Ectodermal cell (in vitro differentiated cells): ENCODE measurements at regions not wholly inside any gene's neighbourhood (a gene's known extent, or its start where the extent isn't known, plus 50 kb on each side); places are given as distances from the start of the nearest gene placed in this dataset.
"Not testable (repeated sequence)": the region's sequence is repeated elsewhere in the genome, so short reads cannot be mapped to it uniquely, and the experiment has no call there.

Experiments
- H3K27ac ChIP-seq: 2 replicates; pipeline ENCODE4 v1.7.0; 2013; ENCODE audit warnings: mild to moderate bottlenecking, low read depth, low read length; ENCODE audit not compliant: insufficient read depth, poor library complexity, severe bottlenecking
- H3K27me3 ChIP-seq: 2 replicates; pipeline ENCODE4 v1.7.0; 2013; ENCODE audit warnings: mild to moderate bottlenecking, low read length; ENCODE audit not compliant: insufficient read depth, control insufficient read depth, poor library complexity, severe bottlenecking
- H3K36me3 ChIP-seq: one replicate; pipeline ENCODE4 v1.7.0; 2013; ENCODE audit warnings: low read length; ENCODE audit not compliant: control insufficient read depth, insufficient read depth
- H3K4me1 ChIP-seq: one replicate; pipeline ENCODE4 v1.7.0; 2013; ENCODE audit warnings: low read length; ENCODE audit not compliant: control insufficient read depth, insufficient read depth
- H3K4me3 ChIP-seq: 2 replicates; pipeline ENCODE4 v1.7.0; 2013; ENCODE audit warnings: low read depth, low read length, control low read depth; ENCODE audit not compliant: insufficient read depth
- H3K9me3 ChIP-seq: 2 replicates; pipeline ENCODE4 v1.7.0; 2013; ENCODE audit warnings: mild to moderate bottlenecking, low read length, moderate library complexity; ENCODE audit not compliant: control insufficient read depth
- WGBS, 2 experiments: methylation state at CpG; one replicate each; pipeline ENCODE4 v1.1.7; 2013; ENCODE audit warnings: missing lambda C conversion rate in 2 of 2; 5-methylcytosine and 5-hydroxymethylcytosine counted together

GRCh38 chr18:11495441-11495840, 114.0 kb upstream of the SLC35G4 start:
- no peak overlapping the region for H3K27ac ChIP-seq
- H3K27me3 ChIP-seq = no peaks in the 10 kb centered on the region
- WGBS, 2 experiments = 93 to 95% methylated on average over 6 of the region's 6 CpGs
- H3K9me3 ChIP-seq = no peaks in the 10 kb centered on the region
- H3K4me3 ChIP-seq = no peak overlapping the region
- H3K36me3 ChIP-seq = no peaks in the 10 kb centered on the region
- H3K4me1 ChIP-seq = no peaks in the 10 kb centered on the region

- H3K4me3 ChIP-seq = no peak overlapping the region
- no peaks in the 10 kb centered on the region for H3K27me3 ChIP-seq
- H3K27ac ChIP-seq = no peak overlapping the region
- no peaks in the 10 kb centered on the region for H3K4me1 ChIP-seq
- no peaks in the 10 kb centered on the region for H3K36me3 ChIP-seq
- no peaks in the 10 kb centered on the region for H3K9me3 ChIP-seq
These were observed 115.3 kb upstream of the SLC35G4 start for GRCh38 chr18:11494107-11494506.

GRCh38 chr18:11489266-11489899, 120.0 kb upstream of the SLC35G4 start:
- Histone ChIP-seq H3K9me3 (no peaks in the 10 kb centered on the region), H3K27me3 (no peaks in the 10 kb centered on the region), H3K4me1 (no peaks in the 10 kb centered on the region), H3K36me3 (no peaks in the 10 kb centered on the region), H3K4me3 (no peak overlapping the region), H3K27ac (no peak overlapping the region)
- WGBS, 2 experiments = 94% methylated on average over 4 of the region's 4 CpGs

- Histone ChIP-seq H3K36me3 (no peaks in the 10 kb centered on the region), H3K27me3 (no peaks in the 10 kb centered on the region), H3K4me1 (no peaks in the 10 kb centered on the region), H3K4me3 (no peak overlapping the region), H3K27ac (no peak overlapping the region), H3K9me3 (no peaks in the 10 kb centered on the region)
- 88 to 89% methylated on average over 3 of the region's 3 CpGs for WGBS, 2 experiments
These were observed 121.2 kb upstream of the SLC35G4 start for GRCh38 chr18:11488175-11488574.

GRCh38 chr18:11487390-11487789, 122.0 kb upstream of the SLC35G4 start:
- H3K9me3 ChIP-seq = no peaks in the 10 kb centered on the region
- H3K27ac ChIP-seq = no peak overlapping the region
- H3K4me3 ChIP-seq = no peak overlapping the region
- no peaks in the 10 kb centered on the region for H3K4me1 ChIP-seq
- no peaks in the 10 kb centered on the region for H3K36me3 ChIP-seq
- WGBS, 2 experiments = 95 to 100% methylated on average over 1 of the region's 1 CpG
- H3K27me3 ChIP-seq = no peaks in the 10 kb centered on the region

GRCh38 chr18:11482271-11482670, 127.1 kb upstream of the SLC35G4 start:
- no peaks in the 10 kb centered on the region for H3K4me1 ChIP-seq

GRCh38 chr18:11480692-11481091, 128.7 kb upstream of the SLC35G4 start:
- Histone ChIP-seq H3K36me3 (no peaks in the 10 kb centered on the region), H3K4me3 (no peak overlapping the region), H3K27ac (no peak overlapping the region), H3K9me3 (no peaks in the 10 kb centered on the region), H3K4me1 (no peaks in the 10 kb centered on the region), H3K27me3 (no peaks in the 10 kb centered on the region)
- WGBS, 2 experiments = 100% methylated on average over 1 of the region's 1 CpG

More at GRCh38 chr18:11482271-11482670, 127.1 kb upstream of the SLC35G4 start:
- H3K9me3 ChIP-seq = no peaks in the 10 kb centered on the region
- H3K36me3 ChIP-seq = no peaks in the 10 kb centered on the region
- H3K27ac ChIP-seq = no peak overlapping the region
- H3K4me3 ChIP-seq = no peak overlapping the region
- H3K27me3 ChIP-seq = no peaks in the 10 kb centered on the region

- not testable (repeated sequence) for H3K27ac ChIP-seq, H3K4me1 ChIP-seq, H3K27me3 ChIP-seq, H3K9me3 ChIP-seq, H3K4me3 ChIP-seq, H3K36me3 ChIP-seq
- 85 to 87% methylated on average over 7 of the region's 7 CpGs for WGBS, 2 experiments
These were observed 130.4 kb upstream of the SLC35G4 start for GRCh38 chr18:11479031-11479430.

GRCh38 chr18:11470941-11471340, 138.5 kb upstream of the SLC35G4 start:
- Histone ChIP-seq H3K4me3 (no peak overlapping the region), H3K9me3 (no peaks in the 10 kb centered on the region), H3K36me3 (no peaks in the 10 kb centered on the region), H3K4me1 (no peaks in the 10 kb centered on the region), H3K27ac (no peak overlapping the region), H3K27me3 (no peaks in the 10 kb centered on the region)
- 82 to 87% methylated on average over 7 of the region's 7 CpGs for WGBS, 2 experiments

GRCh38 chr18:11468617-11469016, 140.8 kb upstream of the SLC35G4 start:
- H3K9me3 ChIP-seq = no peaks in the 10 kb centered on the region
- H3K27me3 ChIP-seq = no peaks in the 10 kb centered on the region
- WGBS, 2 experiments = 90 to 95% methylated on average over 2 of the region's 2 CpGs
- H3K27ac ChIP-seq = no peak overlapping the region
- no peak overlapping the region for H3K4me3 ChIP-seq
- no peaks in the 10 kb centered on the region for H3K4me1 ChIP-seq
- H3K36me3 ChIP-seq = no peaks in the 10 kb centered on the region

- H3K27me3 ChIP-seq = no peaks in the 10 kb centered on the region
- H3K27ac ChIP-seq = no peak overlapping the region
- no peaks in the 10 kb centered on the region for H3K4me1 ChIP-seq
- H3K4me3 ChIP-seq = no peak overlapping the region
- no peaks in the 10 kb centered on the region for H3K36me3 ChIP-seq
- H3K9me3 ChIP-seq = no peaks in the 10 kb centered on the region
- WGBS, 2 experiments = 93 to 97% methylated on average over 3 of the region's 3 CpGs
These were observed 141.3 kb upstream of the SLC35G4 start for GRCh38 chr18:11468120-11468519.
